ENCODE measurements at regions not wholly inside any gene's neighbourhood (a gene's known extent, or its start where the extent isn't known, plus 50 kb on each side); places are given as distances from the start of the nearest gene placed in this dataset.

DNA sequence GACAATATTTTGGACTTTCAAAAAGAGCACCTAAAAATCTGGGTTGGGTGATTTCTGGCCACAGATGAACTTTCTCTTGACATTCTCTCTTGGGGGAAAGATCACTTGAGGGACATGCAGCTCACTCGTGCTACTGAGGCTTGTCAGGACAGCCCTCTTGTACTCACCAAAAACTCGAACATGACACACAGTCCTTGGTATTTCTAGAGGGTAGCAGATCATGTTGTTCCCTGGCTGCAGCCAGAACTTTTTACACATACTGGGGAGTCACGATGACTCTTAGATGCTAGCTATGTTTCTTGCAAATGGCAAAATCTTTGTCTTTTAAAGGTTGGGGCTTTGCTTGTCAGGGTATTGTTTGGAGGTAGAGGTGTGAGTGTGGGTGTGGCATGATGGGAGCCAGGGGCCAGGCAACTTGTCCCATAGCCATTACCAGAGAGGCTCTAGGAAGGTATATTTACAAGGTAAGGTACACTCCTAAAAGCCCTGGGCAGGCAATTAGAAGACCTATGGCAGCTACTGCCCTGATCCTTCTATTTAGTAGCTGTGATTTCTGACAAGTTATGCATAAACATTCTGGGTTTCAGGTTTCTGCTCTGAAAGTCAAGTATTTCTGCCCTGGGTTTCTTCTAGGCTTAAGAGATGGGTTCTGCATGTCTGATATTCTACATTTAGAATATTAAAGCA is 241.7 kb upstream of the TLL1 start:
- ChIA-PET CTCF (no interaction called here), POLR2A (no interaction called here)
- DNase-seq (ENCODE audit: extremely low spot score), result no peak
- no peak for TF ChIP-seq CTCF (IDR thresholded peaks at IDR 0.05; ENCODE audit: control extremely low read depth, extremely low read depth, low read depth, missing control alignments)

DNA sequence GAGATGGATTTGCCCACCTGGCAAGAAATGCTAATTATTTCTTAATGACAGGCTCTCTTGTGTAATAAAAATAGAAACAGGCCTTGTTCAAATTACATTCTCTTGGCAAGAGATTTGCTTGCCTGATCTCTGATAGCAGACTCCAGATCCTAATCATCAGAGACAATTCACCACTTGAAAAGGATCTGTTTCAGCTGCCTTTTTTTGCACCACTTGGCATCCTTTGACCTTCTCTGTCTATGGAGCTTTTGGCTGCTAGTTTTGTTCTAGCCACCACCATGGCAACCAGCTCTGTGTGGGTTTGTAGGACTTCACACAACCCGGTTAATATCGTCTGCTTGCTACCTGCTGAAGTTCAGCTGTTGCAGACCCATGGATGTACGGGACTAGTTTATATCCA is 241.1 kb upstream of the TLL1 start:
- ChIA-PET CTCF (no interaction called here), POLR2A (no interaction called here)
- no peak for TF ChIP-seq CTCF (IDR thresholded peaks at IDR 0.05; ENCODE audit: control extremely low read depth, extremely low read depth, low read depth, missing control alignments)
- no peak for DNase-seq (ENCODE audit: extremely low spot score)

DNA sequence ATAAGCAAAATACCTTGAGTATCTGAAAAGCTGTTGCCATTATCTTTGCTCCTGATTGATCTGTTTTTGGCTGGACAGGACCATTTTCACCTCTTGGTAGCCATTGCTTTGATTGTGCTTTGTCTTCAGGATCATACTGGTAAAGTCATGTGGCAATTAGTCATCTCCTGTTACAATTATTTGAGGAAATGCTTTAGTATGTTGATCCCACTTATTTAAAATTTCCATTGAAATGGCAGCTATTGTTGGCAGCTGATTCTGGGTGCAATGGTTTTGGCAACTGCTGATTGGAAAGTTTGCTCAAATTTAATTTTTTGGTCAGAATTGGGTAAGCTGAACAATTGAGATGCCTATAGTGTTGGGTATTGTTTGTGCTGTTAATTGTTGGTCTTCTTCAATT is 238.3 kb upstream of the TLL1 start:
- CTCF ChIA-PET, result no interaction called here
- DNase-seq (ENCODE audit: extremely low spot score), result no peak
- no peak for TF ChIP-seq CTCF (IDR thresholded peaks at IDR 0.05; ENCODE audit: control extremely low read depth, extremely low read depth, low read depth, missing control alignments)
- POLR2A ChIA-PET, result no interaction called here

DNA sequence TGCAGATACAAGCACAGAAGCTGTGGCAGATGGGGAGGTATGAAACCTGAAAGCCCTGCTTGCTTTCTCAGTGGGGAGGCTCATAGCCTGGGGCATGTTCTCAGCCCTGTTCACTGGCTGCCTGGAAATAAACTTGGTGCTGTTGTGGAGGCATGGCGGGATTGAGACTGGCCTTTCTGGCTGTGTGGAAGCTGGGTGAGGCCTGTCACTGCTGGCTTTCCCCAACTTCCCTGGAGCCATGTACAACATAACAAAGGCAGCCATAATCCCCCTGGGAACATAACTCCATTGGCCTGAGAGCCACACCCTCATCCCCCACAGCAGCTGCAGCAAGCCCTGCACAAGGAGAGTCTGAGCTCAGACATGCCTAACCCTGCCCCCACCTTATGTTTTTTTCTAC is 237.7 kb upstream of the TLL1 start:
- POLR2A ChIA-PET, result no interaction called here
- DNase-seq (ENCODE audit: extremely low spot score), result no peak
- no peak for TF ChIP-seq CTCF (IDR thresholded peaks at IDR 0.05; ENCODE audit: control extremely low read depth, extremely low read depth, low read depth, missing control alignments)
- CTCF ChIA-PET, result no interaction called here

DNA sequence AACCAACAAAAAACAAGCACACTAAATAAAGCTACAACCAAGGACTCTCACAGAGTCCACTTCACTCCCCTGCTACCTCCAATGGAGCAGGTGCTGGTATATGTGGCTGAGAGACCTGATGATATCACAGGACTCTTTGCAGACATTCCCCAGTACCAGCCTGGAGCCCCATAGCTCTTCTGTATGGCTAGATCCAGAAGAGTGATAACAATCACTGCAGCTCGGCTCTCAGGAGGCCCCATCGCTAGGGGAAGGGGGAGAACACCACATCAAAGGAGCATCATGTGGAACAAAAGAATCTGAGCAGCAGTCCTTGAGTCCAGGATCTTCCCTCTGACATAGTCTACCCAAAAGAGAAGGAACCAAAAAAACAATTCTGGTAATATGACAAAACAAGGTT is 237.1 kb upstream of the TLL1 start:
- no peak for TF ChIP-seq CTCF (IDR thresholded peaks at IDR 0.05; ENCODE audit: control extremely low read depth, extremely low read depth, low read depth, missing control alignments)
- DNase-seq (ENCODE audit: extremely low spot score), result no peak
- CTCF ChIA-PET, result interaction anchor here (1.2 kb wide), 1 partner anchor 52 kb away, joined by 3 read pairs; no protein-coding TSS in a partner anchor
- POLR2A ChIA-PET, result no interaction called here

DNA sequence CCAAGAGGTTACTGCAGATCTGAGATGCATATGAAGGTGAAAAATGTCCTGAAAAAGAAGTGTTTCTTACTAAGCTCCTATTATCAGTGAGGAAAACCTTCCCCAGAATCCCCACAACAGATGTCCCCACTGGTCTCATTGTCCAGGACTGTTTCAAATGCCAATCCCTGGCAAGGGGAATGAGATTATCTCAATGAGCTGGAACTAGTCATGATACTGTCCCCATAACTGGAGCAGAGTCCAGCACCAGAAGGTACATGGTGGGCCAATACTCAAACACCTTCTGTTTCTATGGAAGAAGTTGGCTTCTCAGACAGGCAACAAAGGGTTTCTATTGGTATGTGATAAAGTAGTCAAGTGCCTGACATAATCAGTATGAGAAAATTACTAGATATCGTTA is 221.1 kb upstream of the TLL1 start:
- CTCF ChIA-PET, result no interaction called here
- DNase-seq (ENCODE audit: extremely low spot score), result no peak
- POLR2A ChIA-PET, result no interaction called here
- TF ChIP-seq CTCF (IDR thresholded peaks at IDR 0.05; ENCODE audit: control extremely low read depth, extremely low read depth, low read depth, missing control alignments), result no peak

Measured in GM10248 (cell line).